ENCODE measurements at regions not wholly inside any gene's neighbourhood (a gene's known extent, or its start where the extent isn't known, plus 50 kb on each side); places are given as distances from the start of the nearest gene placed in this dataset.

GRCh38 chr21:16342932-16343331, 613.1 kb downstream of the USP25 start:
- TF ChIP-seq EZH2 (IDR thresholded peaks at IDR 0.05; ENCODE audit: borderline replicate concordance, low read depth, low read length, poor library complexity, severe bottlenecking) (no peak), CTCF (conservative IDR thresholded peaks at IDR 0.05; ENCODE audit: low read depth, low read length) (no peak)

Measured in A673 (cell line).